ENCODE measurements at regions not wholly inside any gene's neighbourhood (a gene's known extent, or its start where the extent isn't known, plus 50 kb on each side); places are given as distances from the start of the nearest gene placed in this dataset.

DNA sequence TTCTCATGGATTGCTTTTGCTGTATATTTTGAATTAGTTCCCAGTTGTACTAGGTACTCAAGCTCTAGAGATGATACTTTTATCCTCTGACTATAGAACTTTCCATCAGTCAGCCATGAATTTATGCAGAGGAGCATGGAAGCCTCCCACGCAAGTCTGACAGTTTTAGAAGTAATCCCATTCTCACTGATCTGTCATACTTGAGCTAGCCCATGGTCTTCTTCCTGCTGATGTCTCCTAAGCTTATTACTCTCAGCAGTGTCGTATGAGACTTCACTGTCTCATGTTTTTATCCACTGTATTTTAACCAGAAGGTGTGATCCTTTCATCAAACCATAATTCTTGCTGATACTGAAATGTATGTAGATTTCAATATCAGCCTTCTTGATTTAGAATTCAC is 715.2 kb upstream of the MARCKS start:
- TF ChIP-seq, protein P1, sequence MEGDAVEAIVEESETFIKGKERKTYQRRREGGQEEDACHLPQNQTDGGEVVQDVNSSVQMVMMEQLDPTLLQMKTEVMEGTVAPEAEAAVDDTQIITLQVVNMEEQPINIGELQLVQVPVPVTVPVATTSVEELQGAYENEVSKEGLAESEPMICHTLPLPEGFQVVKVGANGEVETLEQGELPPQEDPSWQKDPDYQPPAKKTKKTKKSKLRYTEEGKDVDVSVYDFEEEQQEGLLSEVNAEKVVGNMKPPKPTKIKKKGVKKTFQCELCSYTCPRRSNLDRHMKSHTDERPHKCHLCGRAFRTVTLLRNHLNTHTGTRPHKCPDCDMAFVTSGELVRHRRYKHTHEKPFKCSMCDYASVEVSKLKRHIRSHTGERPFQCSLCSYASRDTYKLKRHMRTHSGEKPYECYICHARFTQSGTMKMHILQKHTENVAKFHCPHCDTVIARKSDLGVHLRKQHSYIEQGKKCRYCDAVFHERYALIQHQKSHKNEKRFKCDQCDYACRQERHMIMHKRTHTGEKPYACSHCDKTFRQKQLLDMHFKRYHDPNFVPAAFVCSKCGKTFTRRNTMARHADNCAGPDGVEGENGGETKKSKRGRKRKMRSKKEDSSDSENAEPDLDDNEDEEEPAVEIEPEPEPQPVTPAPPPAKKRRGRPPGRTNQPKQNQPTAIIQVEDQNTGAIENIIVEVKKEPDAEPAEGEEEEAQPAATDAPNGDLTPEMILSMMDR (IDR thresholded peaks at IDR 0.05), result no peak
- no peak for TF ChIP-seq POLR2A (IDR thresholded peaks at IDR 0.05)
